Stomach smooth muscle (tissue), 2 donors: ENCODE measurements at regions not wholly inside any gene's neighbourhood (a gene's known extent, or its start where the extent isn't known, plus 50 kb on each side); places are given as distances from the start of the nearest gene placed in this dataset.
"Not testable (repeated sequence)": the region's sequence is repeated elsewhere in the genome, so short reads cannot be mapped to it uniquely, and the experiment has no call there.

Source experiments
- H3K27ac ChIP-seq: one replicate; pipeline ENCODE4 v1.7.0; 2013; ENCODE audit warnings: mild to moderate bottlenecking, low read length, inconsistent platforms
- H3K27me3 ChIP-seq, 2 donors: one replicate each; pipeline ENCODE4 v1.7.0; 2013; ENCODE audit warnings: low read length in 2 of 2; ENCODE audit not compliant: insufficient read depth in 2 of 2, control insufficient read depth in 1 of 2
- H3K36me3 ChIP-seq, 2 donors: one replicate each; pipeline ENCODE4 v1.7.0; 2013; ENCODE audit warnings: low read length in 2 of 2; ENCODE audit not compliant: control insufficient read depth in 2 of 2, insufficient read depth in 2 of 2
- H3K4me1 ChIP-seq: one replicate; pipeline ENCODE4 v1.7.0; 2013; ENCODE audit warnings: low read length; ENCODE audit not compliant: control insufficient read depth, insufficient read depth
- H3K4me3 ChIP-seq, 2 donors: one replicate each; pipeline ENCODE4 v1.7.0; 2013; ENCODE audit warnings: low read length in 2 of 2
- H3K9ac ChIP-seq, 2 donors: one replicate each; pipeline ENCODE4 v1.7.0; 2013; ENCODE audit warnings: low read length in 2 of 2, mild to moderate bottlenecking in 1 of 2
- H3K9me3 ChIP-seq, 2 donors: one replicate each; pipeline ENCODE4 v1.7.0; 2013; ENCODE audit warnings: low read length in 2 of 2; ENCODE audit not compliant: control insufficient read depth in 2 of 2
- donor health status: healthy.
- donor health status: Pancreatic carcinoma.

GRCh38 chr14:28242895-28243294, 523.7 kb upstream of the FOXG1 start:
- Histone ChIP-seq H3K9ac (no peak overlapping the region), H3K27ac (no peak overlapping the region), H3K4me1 (no peaks in the 10 kb centered on the region), H3K4me3 (no peak overlapping the region), H3K36me3 (no peaks in the 10 kb centered on the region), H3K27me3 (no peaks in the 10 kb centered on the region), H3K9me3 (no peaks in the 10 kb centered on the region)

- no peaks in the 10 kb centered on the region for H3K4me1 ChIP-seq
- H3K9ac ChIP-seq: no peak overlapping the region
- H3K27me3 ChIP-seq: no peaks in the 10 kb centered on the region
- H3K36me3 ChIP-seq: no peaks in the 10 kb centered on the region
- no peak overlapping the region for H3K4me3 ChIP-seq
- no peak overlapping the region for H3K27ac ChIP-seq
- H3K9me3 ChIP-seq: no peaks in the 10 kb centered on the region
Observed at GRCh38 chr14:28243600-28243999, 523.0 kb upstream of the FOXG1 start.

- Histone ChIP-seq H3K9ac (no peak overlapping the region), H3K4me1 (no peaks in the 10 kb centered on the region), H3K36me3 (no peaks in the 10 kb centered on the region), H3K9me3 (no peaks in the 10 kb centered on the region), H3K27me3 (no peaks in the 10 kb centered on the region), H3K4me3 (no peak overlapping the region), H3K27ac (no peak overlapping the region)
Observed at GRCh38 chr14:28245216-28245615, 521.4 kb upstream of the FOXG1 start.

GRCh38 chr14:28247491-28247890, 519.1 kb upstream of the FOXG1 start:
- no peak overlapping the region for H3K4me3 ChIP-seq
- no peaks in the 10 kb centered on the region for H3K36me3 ChIP-seq
- H3K27me3 ChIP-seq: no peaks in the 10 kb centered on the region
- no peak overlapping the region for H3K27ac ChIP-seq
- H3K4me1 ChIP-seq: no peaks in the 10 kb centered on the region
- H3K9me3 ChIP-seq: no peaks in the 10 kb centered on the region
- H3K9ac ChIP-seq: no peak overlapping the region

- not testable (repeated sequence) for H3K9me3 ChIP-seq, H3K4me1 ChIP-seq, H3K4me3 ChIP-seq, H3K9ac ChIP-seq, H3K27ac ChIP-seq, H3K36me3 ChIP-seq, H3K27me3 ChIP-seq
Observed at GRCh38 chr14:28252124-28252523, 514.5 kb upstream of the FOXG1 start.

GRCh38 chr14:28254768-28255167, 511.8 kb upstream of the FOXG1 start:
- no peaks in the 10 kb centered on the region for H3K4me1 ChIP-seq
- H3K27me3 ChIP-seq: no peaks in the 10 kb centered on the region
- H3K27ac ChIP-seq: no peak overlapping the region
- H3K4me3 ChIP-seq: no peak overlapping the region
- H3K36me3 ChIP-seq: no peaks in the 10 kb centered on the region
- no peak overlapping the region for H3K9ac ChIP-seq
- no peaks in the 10 kb centered on the region for H3K9me3 ChIP-seq

GRCh38 chr14:28264306-28264705, 502.3 kb upstream of the FOXG1 start:
- no peak overlapping the region for H3K9ac ChIP-seq
- peaks cover 4 to 8% of the 10 kb centered on the region in 2 donors for H3K9me3 ChIP-seq
- no peaks in the 10 kb centered on the region for H3K27me3 ChIP-seq
- no peak overlapping the region for H3K4me3 ChIP-seq
- no peak overlapping the region for H3K27ac ChIP-seq
- no peaks in the 10 kb centered on the region for H3K36me3 ChIP-seq
- H3K4me1 ChIP-seq: no peaks in the 10 kb centered on the region

GRCh38 chr14:28272270-28272669, 494.3 kb upstream of the FOXG1 start:
- no peak overlapping the region for H3K4me3 ChIP-seq
- H3K9me3 ChIP-seq: peaks cover 0 to 2% of the 10 kb centered on the region in 2 donors
- H3K27ac ChIP-seq: no peak overlapping the region
- no peaks in the 10 kb centered on the region for H3K27me3 ChIP-seq
- H3K36me3 ChIP-seq: no peaks in the 10 kb centered on the region
- no peak overlapping the region for H3K9ac ChIP-seq
- H3K4me1 ChIP-seq: no peaks in the 10 kb centered on the region

- H3K27me3 ChIP-seq: no peaks in the 10 kb centered on the region
Observed at GRCh38 chr14:28280530-28280929, 486.1 kb upstream of the FOXG1 start.

GRCh38 chr14:28280997-28281598, 485.5 kb upstream of the FOXG1 start:
- Histone ChIP-seq H3K36me3 (no peaks in the 10 kb centered on the region), H3K4me1 (no peaks in the 10 kb centered on the region), H3K4me3 (no peak overlapping the region), H3K9me3 (no peaks in the 10 kb centered on the region), H3K9ac (no peak overlapping the region), H3K27ac (no peak overlapping the region), H3K27me3 (no peaks in the 10 kb centered on the region)

More at GRCh38 chr14:28280530-28280929, 486.1 kb upstream of the FOXG1 start:
- Histone ChIP-seq H3K4me1 (no peaks in the 10 kb centered on the region), H3K4me3 (no peak overlapping the region), H3K27ac (no peak overlapping the region), H3K9me3 (no peaks in the 10 kb centered on the region), H3K36me3 (no peaks in the 10 kb centered on the region), H3K9ac (no peak overlapping the region)

GRCh38 chr14:28284546-28285300, 481.9 kb upstream of the FOXG1 start:
- no peak overlapping the region for H3K27ac ChIP-seq
- H3K9me3 ChIP-seq: no peaks in the 10 kb centered on the region
- no peaks in the 10 kb centered on the region for H3K27me3 ChIP-seq
- H3K36me3 ChIP-seq: no peaks in the 10 kb centered on the region
- no peak overlapping the region for H3K9ac ChIP-seq
- no peaks in the 10 kb centered on the region for H3K4me1 ChIP-seq
- H3K4me3 ChIP-seq: no peak overlapping the region
